HepG2 (cell line): ENCODE measurements at regions not wholly inside any gene's neighbourhood (a gene's known extent, or its start where the extent isn't known, plus 50 kb on each side); places are given as distances from the start of the nearest gene placed in this dataset.
A peak's percentile ranks its signal among the peaks of the same experiment; 100 is the strongest.
"Not testable (repeated sequence)": the region's sequence is repeated elsewhere in the genome, so short reads cannot be mapped to it uniquely, and the experiment has no call there.

Source experiments
- ATAC-seq: fragments of 200-7000 bp; cut with Tn5 transposase; 3 replicates; pipeline ENCODE4 v1.9.1; 2020; ENCODE audit warnings: mild to moderate bottlenecking, moderate library complexity
- BruUV-seq: library from RNA; stranded (reverse); fragments of 400-500 nt; replicated peaks from 2 replicates; lab custom pipeline; 2021; lab: Mats Ljungman, UMichigan
- CTCF ChIA-PET: fragments of 300-600 bp; formaldehyde crosslinking; extraction: SDS; loops from one replicate; lab custom pipeline; 2021; ENCODE audit warnings: low total read pairs, inconsistent platforms, low intra/inter-chr PET ratio; lab: Yijun Ruan, JAX
- POLR2A ChIA-PET: fragments of 350-600 bp; sonication (Branson Sonifier 250); formaldehyde crosslinking; loops from one replicate; lab custom pipeline; 2020; ENCODE audit warnings: antibody characterized with exemption, inconsistent platforms; lab: Yijun Ruan, JAX
- DNase-seq: peaks from one replicate; pipeline ENCODE4 v3.0.0-alpha.2; 2015; ENCODE audit warnings: low spot score
- FAIRE-seq: peaks from 3 replicates; lab custom pipeline; 2011; peaks lifted over from hg19 to GRCh38; lab: Jason Lieb, UNC
- H2AFZ ChIP-seq: one replicate; pipeline ENCODE4 v1.6.1; 2011; ENCODE audit warnings: low read length, inconsistent platforms
- H3K27ac ChIP-seq: fragments of 300-600 bp; 3 replicates; pipeline ENCODE4 v1.8.0; 2011; ENCODE audit warnings: mixed run types, mild to moderate bottlenecking, mixed read lengths, low read length, inconsistent platforms; ENCODE audit not compliant: insufficient read depth; ENCODE audit errors: extremely low read length
- H3K27me3 ChIP-seq, 2 experiments: fragments of 200-600 bp in 1 of 2; 2 replicates in 1 of 2; 3 replicates in 1 of 2; pipeline versions ENCODE4 v1.6.0 to v1.8.0; 2011; ENCODE audit warnings: low read length in 2 of 2, mild to moderate bottlenecking in 2 of 2, moderate library complexity in 2 of 2, inconsistent platforms in 1 of 2; ENCODE audit not compliant: insufficient read depth in 2 of 2, control insufficient read depth in 1 of 2
- H3K36me3 ChIP-seq, 2 experiments: fragments of 200-600 bp in 1 of 2; replicated peaks in 1 of 2; 2 replicates in 1 of 2; 3 replicates in 1 of 2; pipeline versions ENCODE4 v1.5.1 to v1.8.0; 2011; ENCODE audit warnings: low read length in 2 of 2, inconsistent platforms in 1 of 2; ENCODE audit not compliant: insufficient read depth in 2 of 2, control insufficient read depth in 1 of 2
- H3K4me1 ChIP-seq: 2 replicates; pipeline ENCODE4 v1.5.1; 2012; ENCODE audit warnings: low read length, inconsistent platforms; ENCODE audit not compliant: insufficient read depth
- H3K4me2 ChIP-seq: 2 replicates; pipeline ENCODE4 v1.6.0; 2011; ENCODE audit warnings: low read depth, low read length, inconsistent platforms
- H3K4me3 ChIP-seq, 3 experiments: fragments of 200-600 bp in 1 of 3; sonication (generic), shearing (Covaris generic) in 1 of 3; replicated peaks in 1 of 3; 2 replicates each; pipeline ENCODE4 v1.5.1; 2011 to 2016; ENCODE audit warnings: low read length in 3 of 3, inconsistent platforms in 2 of 3, low read depth in 2 of 3, mild to moderate bottlenecking in 2 of 3, control low read depth in 1 of 3, mixed read lengths in 1 of 3; ENCODE audit not compliant: insufficient read depth in 1 of 3
- H3K79me2 ChIP-seq: one replicate; pipeline ENCODE4 v1.6.1; 2011; ENCODE audit warnings: low read length, inconsistent platforms; ENCODE audit not compliant: insufficient read depth
- H3K9ac ChIP-seq: 2 replicates; pipeline ENCODE4 v1.6.0; 2011; ENCODE audit warnings: mild to moderate bottlenecking, low read depth, low read length, inconsistent platforms; ENCODE audit not compliant: insufficient read depth
- H3K9me3 ChIP-seq: 2 replicates; pipeline ENCODE4 v1.5.1; 2012; ENCODE audit warnings: mild to moderate bottlenecking, low read length
- H4K20me1 ChIP-seq: 2 replicates; pipeline ENCODE4 v1.6.0; 2011; ENCODE audit warnings: inconsistent platforms, mild to moderate bottlenecking, low read length, moderate library complexity; ENCODE audit not compliant: insufficient read depth
- CBX1 ChIP-seq: IDR thresholded peaks from one replicate; pipeline ENCODE4 v1.6.1; 2016; ENCODE audit warnings: antibody characterized with exemption, low read depth
- CEBPG ChIP-seq: IDR thresholded peaks from 2 replicates; pipeline ENCODE4 v1.6.1; 2016
- MAFF ChIP-seq: IDR thresholded peaks from 2 replicates; pipeline ENCODE4 v1.6.1; 2011; ENCODE audit warnings: low read depth, low read length, improper control_type of control experiment
- MAFK ChIP-seq, 2 experiments: IDR thresholded peaks in 1 of 2; conservative IDR thresholded peaks in 1 of 2; 2 replicates each; pipeline ENCODE4 v1.6.1; 2011; ENCODE audit warnings: improper control_type of control experiment in 2 of 2, low read length in 2 of 2
- SNAPC4 ChIP-seq: sonication (generic); formaldehyde crosslinking; IDR thresholded peaks from 2 replicates; pipeline ENCODE4 v1.4.0; 2020; ENCODE audit warnings: mild to moderate bottlenecking, missing genetic modification reagents
- SRSF1 ChIP-seq: fragments of 200-400 bp; formaldehyde crosslinking; optimal IDR thresholded peaks from 2 replicates; pipeline ENCODE3; 2017; ENCODE audit warnings: mild to moderate bottlenecking, low read depth, low read length, moderate library complexity
- TRIM24 ChIP-seq: sonication (generic); formaldehyde crosslinking; IDR thresholded peaks from 2 replicates; pipeline ENCODE4 v1.8.0; 2022; ENCODE audit warnings: mild to moderate bottlenecking, missing genetic modification reagents
- ZBTB20 ChIP-seq: sonication (generic); formaldehyde crosslinking; IDR thresholded peaks from 2 replicates; pipeline ENCODE4 v1.8.1; 2023; ENCODE audit warnings: missing genetic modification reagents, low read depth, mild to moderate bottlenecking, borderline replicate concordance
- ZNF230 ChIP-seq: sonication (generic); formaldehyde crosslinking; IDR thresholded peaks from 2 replicates; pipeline ENCODE4 v1.4.0; 2020; ENCODE audit warnings: mild to moderate bottlenecking, missing genetic modification reagents
- ZNF530 ChIP-seq: sonication (generic); formaldehyde crosslinking; IDR thresholded peaks from 2 replicates; pipeline ENCODE4 v1.5.0; 2020; ENCODE audit warnings: low read depth, mild to moderate bottlenecking, missing genetic modification reagents
- ZNF550 ChIP-seq: sonication (generic); formaldehyde crosslinking; IDR thresholded peaks from 2 replicates; pipeline ENCODE4 v1.4.0; 2020; ENCODE audit warnings: mild to moderate bottlenecking, missing genetic modification reagents, borderline replicate concordance
- ZNF629 ChIP-seq: sonication (generic); formaldehyde crosslinking; conservative IDR thresholded peaks from 2 replicates; pipeline ENCODE4 v1.5.0; 2020; ENCODE audit warnings: missing genetic modification reagents
- WGBS: methylation state at CpG from one replicate; pipeline ENCODE4 v1.1.6; 2017; ENCODE audit warnings: low lambda C conversion rate; 5-methylcytosine and 5-hydroxymethylcytosine counted together
- in situ Hi-C: cut with HindIII; loops from 2 replicates; pipeline ENCODE4 v1.10.0; 2017; ENCODE audit warnings: low pct_unique_long_range_greater_than_20kb; ENCODE audit not compliant: extremely low pct_ligation_motif_present
- intact Hi-C: fragments of 100-400 bp; cut with micrococcal nuclease; formaldehyde crosslinking; loops from one replicate; pipeline ENCODE4 v1.10.0; 2022; ENCODE audit not compliant: unreplicated experiment

- TF ChIP-seq SNAPC4 (CRISPR knock-in tag) (no peak), CEBPG (CRISPR knock-in tag) (no peak), ZNF550 (CRISPR knock-in tag) (no peak), ZNF530 (CRISPR knock-in tag) (no peak), ZNF230 (CRISPR knock-in tag) (no peak), CBX1 (no peak), TRIM24 (CRISPR knock-in tag) (no peak), ZNF629 (CRISPR knock-in tag) (no peak), SRSF1 (no peak), ZBTB20 (no peak)
These were observed 111.6 kb upstream of the PRKG2 start (continued) for GRCh38 chr4:81326581-81326980.

GRCh38 chr4:81324594-81324993 is 109.6 kb upstream of the PRKG2 start:
- H3K4me2 ChIP-seq, in situ Hi-C loops, DNase-seq, POLR2A ChIA-PET, H4K20me1 ChIP-seq, H3K79me2 ChIP-seq, H3K9me3 ChIP-seq, H3K27me3 ChIP-seq, BruUV-seq, ATAC-seq, H3K4me1 ChIP-seq, H3K9ac ChIP-seq, H3K4me3 ChIP-seq: not testable (repeated sequence)
- 0% methylated on average over 3 of the region's 3 CpGs for WGBS
- peak in 1 of 2 experiments; percentile 61; a peak in 2 of 4 replicates for TF ChIP-seq MAFK (conservative IDR thresholded peaks at IDR 0.05 in 1 of 2, IDR thresholded peaks at IDR 0.05 in 1 of 2; ENCODE audit: low read length in 2 of 2)
- TF ChIP-seq MAFF, result peak; percentile 23; the same call in 1 of the 2 replicates
- TF ChIP-seq, all 625 proteins: peak for 2; not testable (repeated sequence) for 623
- H3K36me3 ChIP-seq, H2AFZ ChIP-seq, FAIRE-seq, CTCF ChIA-PET, H3K27ac ChIP-seq, intact Hi-C loops: not testable (repeated sequence)
